ENCODE measurements at regions not wholly inside any gene's neighbourhood (a gene's known extent, or its start where the extent isn't known, plus 50 kb on each side); places are given as distances from the start of the nearest gene placed in this dataset.
A peak's percentile ranks its signal among the peaks of the same experiment; 100 is the strongest.
"Not testable (repeated sequence)": the region's sequence is repeated elsewhere in the genome, so short reads cannot be mapped to it uniquely, and the experiment has no call there.

DNA sequence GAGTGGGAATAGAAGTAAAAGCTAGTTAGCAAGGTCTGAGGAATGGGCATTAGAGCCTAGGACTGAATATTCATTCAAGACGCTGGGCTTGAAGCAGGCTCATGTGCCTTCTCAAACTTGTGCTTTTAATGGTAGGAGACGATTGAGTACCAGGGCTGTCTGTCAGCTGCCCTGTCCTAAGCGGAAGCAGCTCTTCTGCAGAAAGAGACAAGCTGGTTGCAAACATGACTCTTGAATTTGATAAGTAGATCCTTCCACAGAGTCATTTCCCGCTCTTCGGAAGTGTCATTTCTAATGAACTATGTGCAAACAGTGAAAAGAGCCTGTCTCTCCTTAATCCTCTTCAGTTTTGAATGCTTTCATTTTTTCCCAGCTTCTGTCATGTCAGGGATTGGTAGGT is 176.4 kb downstream of the TFAP2B start:
- no peak for DNase-seq (ENCODE audit: low spot score)

DNA sequence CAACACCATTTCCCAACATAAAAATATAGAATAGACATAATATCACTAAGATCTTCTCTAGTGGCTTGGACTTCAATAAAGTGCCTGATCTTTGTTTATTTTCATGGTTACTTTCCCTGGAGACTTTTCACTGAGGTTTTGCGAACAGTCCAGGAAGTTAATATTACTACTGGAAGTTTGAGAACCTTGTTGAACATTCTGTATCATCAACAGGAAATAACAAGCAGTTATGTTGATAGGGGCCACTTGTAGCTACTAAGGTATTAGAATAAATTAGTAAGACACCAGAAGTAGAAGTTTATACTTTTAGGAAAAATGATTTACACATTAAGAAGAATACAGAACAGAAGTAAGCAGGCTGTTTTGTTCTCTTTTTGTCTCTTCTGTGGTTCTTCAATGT is 180.2 kb downstream of the TFAP2B start:
- DNase-seq (ENCODE audit: low spot score), result no peak

DNA sequence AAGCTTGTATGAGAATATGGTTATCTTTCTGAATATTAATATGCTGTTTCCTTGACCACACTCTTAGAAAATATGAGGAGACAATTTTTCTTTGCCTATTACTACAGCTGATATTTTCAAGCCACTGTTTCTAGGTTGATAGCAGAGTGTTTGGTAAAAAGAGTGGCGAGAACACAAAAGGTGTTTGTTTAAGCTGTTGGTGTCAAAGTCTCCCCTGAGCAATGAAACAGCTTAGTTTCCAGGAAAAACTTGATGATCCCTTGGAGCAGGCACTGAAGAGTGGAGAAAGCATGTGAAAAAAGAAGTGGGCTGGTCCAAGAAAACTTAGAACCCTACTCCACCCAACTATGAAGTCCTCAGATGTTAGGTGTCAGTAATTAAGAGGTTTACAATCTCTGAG is 182.7 kb downstream of the TFAP2B start:
- no peak for DNase-seq (ENCODE audit: low spot score)

DNA sequence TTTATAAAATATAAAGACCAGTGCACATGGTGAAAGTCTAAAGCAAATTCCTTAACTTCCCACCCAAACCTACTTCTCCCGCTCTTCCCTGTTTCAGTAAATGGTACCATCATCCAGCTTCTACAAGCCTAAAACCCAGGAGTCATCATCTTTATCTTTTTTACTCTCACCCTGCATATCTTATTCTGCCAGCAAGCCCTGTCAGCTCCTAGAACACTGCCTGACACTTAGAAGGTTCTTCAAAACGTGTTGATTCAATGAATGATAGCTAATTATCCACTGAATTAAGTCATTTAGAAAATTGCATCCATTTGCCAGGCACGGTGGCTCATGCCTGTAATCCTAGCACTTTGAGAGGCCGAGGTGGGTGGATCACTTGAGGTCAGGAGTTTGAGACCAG is 185.7 kb downstream of the TFAP2B start:
- DNase-seq (ENCODE audit: low spot score), result no peak

DNA sequence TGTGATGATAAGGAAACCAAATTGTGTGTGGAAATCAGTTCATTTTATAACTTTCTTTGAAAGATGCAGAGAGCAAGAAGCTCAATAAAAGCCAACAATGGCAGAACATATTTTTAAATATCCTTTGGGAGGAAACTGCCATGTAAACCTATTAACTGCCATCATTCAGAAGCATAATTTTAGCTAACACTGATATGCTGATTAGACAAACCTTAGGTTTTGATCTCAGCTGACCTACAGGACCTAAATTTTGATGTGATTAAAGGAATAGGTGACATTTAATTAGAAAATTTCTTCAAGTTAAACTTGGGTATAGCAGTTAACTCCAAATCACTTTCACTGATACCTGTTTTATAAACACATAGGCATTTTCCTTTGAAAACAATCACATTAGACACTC is 187.1 kb downstream of the TFAP2B start:
- no peak for DNase-seq (ENCODE audit: low spot score)

DNA sequence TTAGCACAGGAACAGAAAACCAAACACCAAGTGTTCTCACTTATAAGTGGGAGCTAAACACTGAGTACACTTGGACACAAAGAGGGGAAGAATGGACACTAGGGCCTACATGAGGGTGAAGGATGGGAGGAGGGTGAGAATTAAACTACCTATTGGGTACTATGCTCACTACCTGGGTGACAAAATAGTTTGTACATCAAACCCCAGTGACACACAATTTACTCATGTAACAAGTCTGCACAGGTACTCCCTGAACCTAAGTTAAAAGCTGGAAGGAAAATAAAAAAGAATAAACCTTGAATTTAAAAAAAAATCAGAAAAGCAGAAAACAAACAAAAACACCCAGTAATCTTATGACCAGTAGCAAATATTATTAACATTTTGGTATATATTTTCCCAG is 188.6 kb downstream of the TFAP2B start:
- no peak for DNase-seq (ENCODE audit: low spot score)

DNA sequence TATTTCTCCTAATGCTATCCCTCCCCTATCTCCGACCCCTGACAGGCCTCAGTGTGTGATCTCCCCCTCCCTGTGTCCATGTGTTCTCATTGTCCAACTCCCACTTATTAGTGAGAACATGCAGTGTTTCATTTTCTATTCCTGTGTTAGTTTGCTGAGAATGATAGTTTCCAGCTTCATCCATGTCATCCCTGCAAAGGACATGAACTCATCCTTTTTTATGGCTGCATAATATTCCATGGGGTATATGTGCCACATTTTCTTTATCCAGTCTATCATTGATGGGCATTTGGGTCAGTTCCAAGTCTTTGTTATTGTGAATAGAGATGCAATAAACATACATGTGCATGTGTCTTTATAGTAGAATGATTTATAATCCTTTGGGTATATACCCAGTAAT is 190.0 kb downstream of the TFAP2B start:
- not testable (repeated sequence) for DNase-seq (ENCODE audit: low spot score)

DNA sequence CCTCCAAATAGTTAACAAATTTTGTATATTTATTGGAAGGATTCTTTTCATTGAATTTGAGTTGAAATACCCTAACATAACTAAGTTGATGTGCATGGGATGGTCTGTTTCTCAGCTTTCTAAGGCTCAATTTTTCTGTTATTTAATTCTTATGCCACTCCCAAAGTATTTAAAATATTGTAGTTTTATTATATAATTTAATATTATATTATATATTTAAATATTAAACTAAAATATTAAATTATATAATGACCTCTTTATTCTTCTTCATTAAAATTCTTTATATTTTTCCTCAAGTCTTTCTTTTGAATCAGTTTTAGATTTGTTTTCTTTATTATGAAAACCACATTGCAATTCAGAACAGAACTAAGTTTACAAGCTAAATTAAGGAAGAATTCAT is 194.7 kb downstream of the TFAP2B start:
- no peak for DNase-seq (ENCODE audit: low spot score)

DNA sequence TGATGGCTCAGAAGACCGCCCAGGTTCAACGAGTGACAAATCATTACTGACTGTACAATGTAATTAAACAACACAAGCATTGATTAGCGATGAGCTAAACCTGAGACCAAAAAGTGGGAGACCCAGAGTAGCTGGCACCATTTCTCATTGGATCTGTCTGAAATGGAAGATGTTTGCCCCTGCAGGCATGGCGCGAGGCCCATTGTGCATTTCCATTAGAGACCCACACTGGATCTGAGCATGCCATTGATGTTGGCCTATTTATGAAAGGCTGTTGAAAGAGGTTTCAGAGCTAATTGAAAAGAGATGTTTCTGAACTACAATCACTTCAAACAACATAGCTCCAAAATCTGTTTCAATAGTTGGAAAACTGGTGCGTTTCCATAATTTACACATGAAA is 196.7 kb downstream of the TFAP2B start:
- no peak for DNase-seq (ENCODE audit: low spot score)

DNA sequence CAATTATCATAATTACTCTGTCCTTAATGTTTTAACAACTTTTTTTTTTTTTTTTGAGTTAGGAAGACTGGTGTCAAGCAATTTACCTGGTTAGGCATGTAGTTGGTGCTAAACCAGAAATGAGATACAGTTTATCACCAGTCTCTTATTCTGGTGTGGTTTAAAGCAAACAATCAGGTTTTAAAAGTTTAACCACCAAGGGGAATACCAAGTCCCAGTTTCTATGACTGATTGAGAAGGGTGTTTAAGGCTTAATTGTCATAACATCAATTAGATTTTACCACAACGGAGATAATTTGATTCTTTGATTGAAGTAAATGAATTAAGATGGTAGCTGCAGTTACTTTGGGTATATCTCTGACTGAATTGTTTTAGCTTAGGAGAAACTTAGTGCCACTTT is 197.8 kb downstream of the TFAP2B start:
- DNase-seq (ENCODE audit: low spot score), result no peak

DNA sequence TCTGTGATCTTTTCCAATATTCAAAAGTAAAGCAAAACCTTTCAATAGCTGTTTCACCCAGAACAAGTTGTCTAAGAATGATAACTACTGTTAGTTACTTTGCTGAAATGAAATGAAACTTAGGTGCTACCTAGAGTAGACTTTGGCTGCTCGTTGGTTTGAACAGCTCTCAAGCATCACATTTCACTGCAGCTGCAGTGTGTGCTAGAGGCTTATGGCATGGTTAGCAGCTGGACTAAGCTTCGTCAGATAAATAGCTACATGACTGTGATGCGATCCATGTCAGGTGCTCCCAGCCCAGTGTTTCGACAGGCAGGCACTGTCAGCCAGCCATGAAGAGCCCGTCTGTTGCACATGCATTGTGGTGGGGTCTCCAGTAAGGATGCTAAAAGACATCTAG is 201.1 kb downstream of the TFAP2B start:
- DNase-seq (ENCODE audit: low spot score), result no peak

DNA sequence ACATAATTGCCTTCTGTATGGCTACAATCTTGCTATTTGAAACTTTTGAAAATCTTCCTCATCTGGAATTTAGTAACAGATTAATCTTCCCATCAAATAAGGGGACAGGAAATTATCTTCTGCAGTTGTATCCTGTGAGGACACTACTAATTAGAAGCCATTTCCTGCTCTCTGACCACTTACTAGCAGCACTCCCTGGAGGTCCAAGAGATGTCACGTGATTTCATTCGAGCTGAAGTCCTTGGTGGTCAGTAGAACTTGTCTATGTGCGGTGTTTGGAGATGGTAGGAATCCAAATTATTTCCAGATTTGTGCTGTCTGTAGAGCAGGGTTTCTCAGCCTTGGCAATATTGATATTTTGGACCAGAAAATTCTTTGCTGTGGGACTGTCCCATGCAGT is 202.5 kb downstream of the TFAP2B start:
- no peak for DNase-seq (ENCODE audit: low spot score)

DNA sequence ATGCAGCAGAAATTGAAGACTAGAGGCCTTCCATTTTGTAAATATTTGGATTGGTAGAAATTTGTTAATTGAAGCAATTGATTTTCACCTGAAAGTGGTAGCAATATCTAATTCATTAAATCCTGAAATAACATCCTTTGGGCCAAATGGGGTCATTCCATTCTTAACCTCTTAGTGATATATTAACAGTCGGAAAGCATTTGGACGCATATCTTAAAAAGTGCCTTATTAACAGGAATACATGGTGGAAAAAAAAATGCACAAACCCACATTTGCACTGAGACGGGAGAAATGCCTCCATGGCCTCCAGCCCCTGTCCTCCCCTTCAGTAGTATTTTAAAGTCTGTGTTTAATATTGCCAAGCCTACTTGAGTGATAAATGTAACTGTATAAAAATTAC is 205.5 kb downstream of the TFAP2B start:
- DNase-seq (ENCODE audit: low spot score), result no peak

DNA sequence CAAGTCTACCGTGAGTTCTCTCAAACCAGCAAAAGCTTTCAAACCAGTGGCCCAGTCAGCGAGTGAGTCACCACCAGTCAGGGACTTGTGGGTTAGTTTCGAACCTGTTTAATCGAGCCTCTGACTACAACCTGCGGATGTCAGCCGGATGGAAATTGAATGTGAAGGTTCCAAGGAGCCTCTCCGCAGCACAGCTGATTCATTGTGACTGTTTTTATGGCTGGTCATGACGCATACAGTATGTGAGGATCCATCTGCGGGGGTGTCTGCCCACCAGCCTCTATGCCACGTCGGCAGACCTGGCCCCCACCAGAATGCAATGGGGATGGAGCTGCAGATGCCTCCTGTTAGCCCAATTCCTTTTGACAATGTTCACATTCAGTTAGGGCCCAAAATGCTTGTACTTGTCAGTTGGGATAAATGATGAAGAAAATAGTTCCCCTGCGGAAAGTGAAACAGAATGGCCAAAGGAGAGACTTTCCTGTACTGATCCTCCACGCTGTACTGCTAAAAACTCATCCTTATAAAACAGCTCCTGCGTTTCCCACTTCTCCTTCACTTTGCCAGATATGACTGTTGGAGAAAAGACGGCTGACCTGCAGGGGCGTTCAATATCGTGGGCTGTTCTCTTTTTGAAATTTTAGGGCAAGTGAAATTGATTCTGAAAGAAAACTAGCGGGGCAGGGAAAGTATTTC is 206.6 kb downstream of the TFAP2B start:
- DNase-seq (ENCODE audit: low spot score), result peak; percentile 78

DNA sequence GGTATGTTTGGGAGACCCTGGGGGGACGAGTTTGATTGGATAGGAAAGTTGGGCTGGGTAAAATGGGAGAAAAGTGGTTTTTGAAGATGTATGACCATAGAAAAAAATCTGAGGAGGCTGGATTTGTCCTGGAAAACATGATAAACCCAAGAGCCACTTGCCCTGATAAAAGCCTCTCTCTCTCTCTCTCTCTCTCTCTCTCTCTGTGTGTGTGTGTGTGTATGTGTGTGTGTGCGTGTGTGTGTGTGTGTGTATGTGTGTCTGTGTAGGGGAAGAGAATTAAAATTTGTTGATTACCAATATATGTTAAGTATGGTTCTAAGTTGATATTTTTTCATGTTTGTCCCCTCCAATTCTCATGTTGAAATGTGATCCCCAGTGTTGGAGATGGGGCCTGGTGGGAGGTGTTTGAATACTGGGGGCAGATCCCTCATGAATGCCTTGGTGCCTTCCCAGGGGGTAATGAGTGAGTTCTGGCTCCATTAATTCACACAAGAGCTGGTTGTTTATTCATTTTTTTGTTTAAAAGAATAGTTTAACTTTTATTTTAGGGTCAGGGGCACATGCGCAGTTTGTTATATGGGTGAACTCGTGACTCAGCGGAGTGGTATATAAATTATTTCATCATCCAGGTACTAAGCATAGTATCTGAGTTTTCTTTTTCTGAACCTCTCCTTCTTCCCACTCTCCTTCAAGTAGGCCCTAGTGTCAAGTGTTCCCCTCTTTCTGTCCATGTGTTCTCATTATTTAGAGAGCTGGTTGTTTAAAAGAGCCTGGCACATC is 208.8 kb downstream of the TFAP2B start:
- DNase-seq (ENCODE audit: low spot score), result no peak

DNA sequence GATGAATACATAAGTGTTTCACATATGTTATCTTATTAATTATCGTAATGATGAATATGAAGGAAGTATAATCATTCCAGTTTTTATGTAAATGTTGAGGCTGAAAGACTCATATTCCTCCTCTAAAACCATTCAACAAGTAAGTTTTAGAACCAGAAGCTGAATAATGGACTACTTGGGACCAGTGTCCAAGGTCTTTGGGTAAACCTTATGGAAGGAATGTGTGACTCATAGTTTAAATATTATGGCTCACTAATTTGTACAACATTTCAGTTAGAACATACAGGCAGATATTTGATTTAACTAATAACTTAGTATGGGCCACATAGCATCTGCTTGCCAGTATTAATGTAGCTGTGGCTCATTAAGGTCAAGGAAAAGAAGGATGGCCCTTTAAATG is 209.6 kb downstream of the TFAP2B start:
- peak; percentile 34 for DNase-seq (ENCODE audit: low spot score)

DNA sequence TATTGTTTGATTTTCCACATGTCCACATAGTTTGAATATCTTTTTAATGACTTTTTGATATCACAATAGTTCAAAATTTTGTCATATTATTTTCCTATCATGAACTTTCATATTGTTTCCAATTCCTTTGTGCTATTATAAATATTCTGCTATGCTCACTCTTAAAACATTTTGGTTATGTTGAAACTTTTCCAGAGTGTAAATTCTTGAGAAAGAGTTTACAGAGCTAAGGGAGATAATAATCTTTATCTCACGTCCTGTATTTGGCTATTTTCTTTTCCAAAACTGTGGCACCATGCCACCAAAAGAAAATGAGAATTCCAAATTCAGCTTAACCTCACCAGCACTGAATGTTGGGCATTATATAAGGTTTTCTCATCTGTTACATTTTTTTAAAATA is 210.9 kb downstream of the TFAP2B start:
- no peak for DNase-seq (ENCODE audit: low spot score)

DNA sequence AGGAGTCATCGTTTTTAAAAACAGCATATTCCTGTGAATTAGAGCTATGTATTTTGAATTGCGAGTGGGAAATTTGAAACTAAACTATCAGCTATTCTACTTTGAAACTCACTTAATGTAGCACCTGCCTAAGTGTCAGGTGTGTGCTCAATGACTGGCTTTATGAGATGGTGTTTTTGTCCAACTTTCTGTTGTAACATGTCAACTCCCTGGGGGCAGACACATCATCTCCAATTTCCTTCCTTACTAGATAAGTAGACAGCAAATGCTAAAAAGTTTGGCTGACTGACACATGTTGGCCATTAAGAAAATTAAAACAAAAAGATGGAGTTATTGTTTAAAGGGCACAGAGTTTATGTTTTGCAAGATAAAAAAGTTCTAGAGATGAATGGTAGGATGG is 226.9 kb downstream of the TFAP2B start:
- no peak for DNase-seq (ENCODE audit: low spot score)

DNA sequence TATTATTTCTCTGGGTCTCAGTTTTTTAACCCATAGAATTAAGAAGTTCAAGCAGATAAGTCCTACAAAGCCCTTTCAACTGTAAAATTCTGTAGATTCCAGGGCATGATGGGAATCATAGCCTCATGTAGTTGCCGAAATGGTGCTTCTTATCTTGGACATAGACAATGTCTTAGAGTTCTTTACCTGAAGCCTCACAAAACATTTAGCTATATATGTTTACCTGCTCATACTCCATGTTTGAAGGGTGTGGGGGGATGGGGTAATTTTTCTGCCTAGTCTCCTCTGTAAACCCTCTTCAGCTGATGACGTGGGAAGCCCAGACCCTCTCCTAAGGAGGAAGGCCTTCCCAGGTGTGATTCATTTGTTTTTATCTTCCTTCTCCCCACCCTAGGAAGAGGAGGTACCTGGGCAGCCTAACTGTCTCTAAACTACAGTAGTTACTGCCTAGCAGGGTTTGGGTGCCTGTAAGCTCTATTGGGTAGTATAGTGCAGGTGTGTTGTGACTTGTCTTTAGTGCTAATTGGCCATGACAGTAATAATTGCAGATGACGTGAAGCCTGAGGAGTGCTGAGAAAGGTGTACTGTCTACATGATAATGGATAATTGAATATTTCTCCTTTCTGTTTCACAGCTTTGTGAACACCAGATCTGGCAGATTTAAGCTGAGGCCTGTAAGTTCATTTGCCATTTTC is 230.8 kb downstream of the TFAP2B start:
- no peak for DNase-seq (ENCODE audit: low spot score)

DNA sequence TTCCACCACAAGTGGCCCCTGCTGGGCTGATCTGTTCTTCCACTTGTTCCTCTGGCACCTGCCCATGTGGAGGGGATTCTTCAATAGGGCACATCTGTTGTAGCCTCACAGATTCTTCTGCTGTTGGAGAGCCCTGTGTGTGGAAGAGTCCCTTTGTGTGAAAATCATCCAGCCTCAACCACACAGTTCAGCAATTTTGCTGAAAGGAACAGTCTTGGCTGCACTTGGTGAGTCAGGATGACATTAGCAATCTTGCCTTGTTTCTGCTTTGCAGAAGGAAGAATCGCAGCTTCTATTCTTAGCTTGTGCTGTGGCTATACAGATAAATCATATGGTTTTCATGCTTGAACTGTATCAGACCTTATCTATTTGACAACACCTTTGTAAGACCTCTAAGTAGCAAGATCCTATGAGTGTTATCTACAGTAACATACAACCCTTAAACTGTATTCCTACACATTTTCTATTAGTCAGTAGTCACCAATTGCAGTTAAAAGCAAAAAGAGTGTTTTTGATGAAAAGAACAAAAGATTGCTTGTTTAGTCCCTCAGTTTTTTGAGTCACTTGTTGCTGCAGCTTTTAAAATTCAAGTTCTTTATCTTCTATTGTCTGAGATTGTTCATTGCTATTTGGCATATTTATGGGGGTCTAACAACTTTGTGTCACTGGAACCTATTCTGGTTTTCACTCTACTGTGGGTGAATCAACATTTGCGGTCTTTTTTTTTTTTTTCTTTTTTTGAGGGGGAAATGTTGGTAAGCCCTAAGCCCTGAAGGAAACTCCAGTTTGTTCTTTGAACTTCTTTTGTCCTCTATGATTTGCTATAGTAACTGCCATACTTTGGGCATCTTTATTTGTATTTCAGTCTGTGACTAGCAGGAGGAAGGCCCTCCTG is 231.6 kb downstream of the TFAP2B start:
- peak; percentile 12 for DNase-seq (ENCODE audit: low spot score)

DNA sequence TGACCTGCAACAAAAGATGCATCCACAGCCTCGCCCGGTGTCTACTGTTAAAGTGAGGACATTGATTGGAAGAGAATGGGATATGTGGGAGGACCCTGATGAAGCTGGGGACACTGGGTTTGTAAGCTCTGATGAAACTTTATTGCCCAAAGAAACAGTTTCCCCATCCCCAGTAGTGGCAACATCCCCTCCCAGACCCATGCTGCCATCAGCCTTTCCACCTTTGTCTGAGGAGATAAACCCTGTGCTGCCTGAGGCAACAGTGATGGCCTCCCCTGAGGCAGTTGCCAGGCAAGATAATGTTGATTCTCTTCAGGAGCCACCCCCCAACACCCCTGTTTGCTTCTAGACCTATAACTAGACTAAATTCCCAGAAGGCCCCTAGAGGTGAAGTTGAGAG is 234.0 kb downstream of the TFAP2B start:
- DNase-seq (ENCODE audit: low spot score), result not testable (repeated sequence)

DNA sequence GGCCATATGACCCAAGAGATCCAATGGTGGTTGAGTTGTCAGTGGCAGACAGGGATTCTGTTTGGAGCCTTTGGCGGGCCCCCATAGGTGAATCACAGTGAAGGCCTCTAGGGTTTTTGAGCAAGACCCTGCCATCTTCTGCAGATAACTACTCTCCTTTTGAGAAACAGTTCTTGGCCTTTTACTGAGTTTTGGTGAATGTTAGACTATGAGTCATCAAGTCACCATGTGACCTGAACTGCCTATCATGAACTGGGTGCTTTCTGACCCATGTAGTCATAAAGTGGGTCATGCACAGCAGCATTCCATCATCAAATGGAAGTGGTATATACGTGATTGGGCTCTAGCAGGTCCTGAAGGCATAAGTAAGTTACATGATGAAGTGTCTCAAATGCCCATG is 236.6 kb downstream of the TFAP2B start:
- DNase-seq (ENCODE audit: low spot score), result not testable (repeated sequence)
